Activated naive CD4-positive, alpha-beta T cell treated with anti-CD3 and anti-CD28 coated beads, Interleukin-2, amount 50 U/mL, for 24 hours (primary cell): ENCODE measurements at regions not wholly inside any gene's neighbourhood (a gene's known extent, or its start where the extent isn't known, plus 50 kb on each side); places are given as distances from the start of the nearest gene placed in this dataset.
"Not testable (repeated sequence)": the region's sequence is repeated elsewhere in the genome, so short reads cannot be mapped to it uniquely, and the experiment has no call there.

Experiments
- H3K27ac Mint-ChIP-seq: one replicate; pipeline ENCODE4 v1.8.0; 2021; ENCODE audit warnings: mild to moderate bottlenecking, mixed read lengths
- H3K27me3 Mint-ChIP-seq: one replicate; pipeline ENCODE4 v1.8.0; 2021; ENCODE audit warnings: mixed read lengths
- H3K36me3 Mint-ChIP-seq: one replicate; pipeline ENCODE4 v1.8.0; 2021; ENCODE audit warnings: mixed read lengths
- H3K4me1 Mint-ChIP-seq: one replicate; pipeline ENCODE4 v1.8.0; 2021; ENCODE audit warnings: mixed read lengths
- H3K4me3 Mint-ChIP-seq: one replicate; pipeline ENCODE4 v1.8.0; 2021; ENCODE audit warnings: mild to moderate bottlenecking, mixed read lengths
- H3K9me3 Mint-ChIP-seq: one replicate; pipeline ENCODE4 v1.8.0; 2021; ENCODE audit warnings: mixed read lengths

DNA sequence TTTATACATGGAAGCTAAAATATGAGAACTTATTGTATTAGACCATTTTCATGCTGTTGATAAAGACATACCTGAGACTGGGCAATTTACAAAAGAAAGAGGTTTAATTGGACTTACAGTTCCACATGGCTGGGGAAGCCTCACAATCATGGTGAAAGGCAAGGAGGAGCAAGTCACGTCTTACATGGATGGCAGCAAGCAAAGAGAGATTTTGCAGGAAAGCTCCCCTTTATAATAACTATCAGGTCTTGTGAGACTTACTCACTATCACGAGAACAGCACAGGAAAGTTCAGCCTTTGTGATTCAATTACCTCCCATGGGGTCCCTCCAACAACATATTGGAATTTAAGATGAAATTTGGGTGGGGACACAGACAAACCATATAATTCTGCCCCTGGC is 740.1 kb upstream of the NECTIN3 start:
- H3K27ac Mint-ChIP-seq, H3K27me3 Mint-ChIP-seq, H3K4me3 Mint-ChIP-seq, H3K9me3 Mint-ChIP-seq, H3K36me3 Mint-ChIP-seq, H3K4me1 Mint-ChIP-seq: not testable (repeated sequence)

- peaks cover 7% of the 10 kb centered on the region for H3K27me3 Mint-ChIP-seq
- H3K9me3 Mint-ChIP-seq = peaks cover 5% of the 10 kb centered on the region
- no peak overlapping the region for H3K27ac Mint-ChIP-seq
- no peaks in the 10 kb centered on the region for H3K36me3 Mint-ChIP-seq
- H3K4me3 Mint-ChIP-seq = no peak overlapping the region
- H3K4me1 Mint-ChIP-seq = no peaks in the 10 kb centered on the region
These were observed 739.0 kb upstream of the NECTIN3 start for GRCh38 chr3:110332629-110333028.

- H3K9me3 Mint-ChIP-seq = peaks cover 5% of the 10 kb centered on the region
- H3K4me3 Mint-ChIP-seq = no peak overlapping the region
- H3K36me3 Mint-ChIP-seq = no peaks in the 10 kb centered on the region
- no peaks in the 10 kb centered on the region for H3K4me1 Mint-ChIP-seq
- H3K27ac Mint-ChIP-seq = no peak overlapping the region
- peaks cover 7% of the 10 kb centered on the region for H3K27me3 Mint-ChIP-seq
These were observed 730.6 kb upstream of the NECTIN3 start for GRCh38 chr3:110341047-110341446.

DNA sequence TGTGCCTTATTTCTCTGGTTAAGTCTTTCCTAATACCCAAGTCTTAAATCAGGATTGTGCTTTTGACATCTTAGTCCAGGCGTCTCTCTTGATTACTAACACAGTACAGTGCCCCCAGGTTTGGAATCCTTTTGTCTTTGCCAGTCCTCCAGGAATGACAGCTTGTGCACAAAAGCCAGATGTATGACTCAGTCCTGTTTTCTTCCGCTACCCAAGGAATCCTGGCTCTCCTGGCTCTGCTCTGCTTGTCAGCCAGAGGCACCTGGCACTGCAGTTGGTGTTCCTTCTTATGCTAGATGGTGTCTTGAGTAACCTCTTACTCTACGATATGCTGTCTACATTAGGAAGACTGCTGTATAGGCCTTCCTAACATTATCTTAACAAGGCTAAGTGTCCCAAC is 728.2 kb upstream of the NECTIN3 start:
- Mint-ChIP-seq H3K4me3 (no peak overlapping the region), H3K4me1 (no peaks in the 10 kb centered on the region), H3K36me3 (no peaks in the 10 kb centered on the region), H3K27ac (no peak overlapping the region), H3K9me3 (no peaks in the 10 kb centered on the region), H3K27me3 (peaks cover under 1% of the 10 kb centered on the region)

GRCh38 chr3:110343945-110344344 is 727.7 kb upstream of the NECTIN3 start:
- H3K36me3 Mint-ChIP-seq = no peaks in the 10 kb centered on the region
- no peak overlapping the region for H3K27ac Mint-ChIP-seq
- no peaks in the 10 kb centered on the region for H3K9me3 Mint-ChIP-seq
- no peaks in the 10 kb centered on the region for H3K27me3 Mint-ChIP-seq
- H3K4me3 Mint-ChIP-seq = no peak overlapping the region
- no peaks in the 10 kb centered on the region for H3K4me1 Mint-ChIP-seq

DNA sequence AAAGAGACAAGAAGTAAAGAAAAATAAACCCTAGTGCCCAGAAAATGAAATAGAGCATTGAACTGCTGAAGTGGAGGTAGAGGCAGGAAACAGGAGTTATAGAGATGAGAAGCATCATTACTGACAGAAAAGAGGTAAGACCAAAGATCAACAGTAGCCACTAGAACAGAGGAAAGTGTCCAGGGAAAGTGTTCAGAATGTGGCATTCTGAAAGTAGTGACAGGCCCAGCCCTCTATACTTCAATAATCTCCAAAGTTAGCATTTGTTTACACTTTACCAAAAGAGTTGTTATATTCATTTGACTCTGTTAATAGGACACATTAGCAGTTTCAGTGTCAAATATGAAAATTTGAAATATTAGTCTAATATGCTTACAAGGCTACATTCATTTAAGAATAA is 727.1 kb upstream of the NECTIN3 start:
- Mint-ChIP-seq H3K36me3 (no peaks in the 10 kb centered on the region), H3K4me1 (no peaks in the 10 kb centered on the region), H3K27ac (no peak overlapping the region), H3K4me3 (no peak overlapping the region), H3K27me3 (no peaks in the 10 kb centered on the region), H3K9me3 (no peaks in the 10 kb centered on the region)

DNA sequence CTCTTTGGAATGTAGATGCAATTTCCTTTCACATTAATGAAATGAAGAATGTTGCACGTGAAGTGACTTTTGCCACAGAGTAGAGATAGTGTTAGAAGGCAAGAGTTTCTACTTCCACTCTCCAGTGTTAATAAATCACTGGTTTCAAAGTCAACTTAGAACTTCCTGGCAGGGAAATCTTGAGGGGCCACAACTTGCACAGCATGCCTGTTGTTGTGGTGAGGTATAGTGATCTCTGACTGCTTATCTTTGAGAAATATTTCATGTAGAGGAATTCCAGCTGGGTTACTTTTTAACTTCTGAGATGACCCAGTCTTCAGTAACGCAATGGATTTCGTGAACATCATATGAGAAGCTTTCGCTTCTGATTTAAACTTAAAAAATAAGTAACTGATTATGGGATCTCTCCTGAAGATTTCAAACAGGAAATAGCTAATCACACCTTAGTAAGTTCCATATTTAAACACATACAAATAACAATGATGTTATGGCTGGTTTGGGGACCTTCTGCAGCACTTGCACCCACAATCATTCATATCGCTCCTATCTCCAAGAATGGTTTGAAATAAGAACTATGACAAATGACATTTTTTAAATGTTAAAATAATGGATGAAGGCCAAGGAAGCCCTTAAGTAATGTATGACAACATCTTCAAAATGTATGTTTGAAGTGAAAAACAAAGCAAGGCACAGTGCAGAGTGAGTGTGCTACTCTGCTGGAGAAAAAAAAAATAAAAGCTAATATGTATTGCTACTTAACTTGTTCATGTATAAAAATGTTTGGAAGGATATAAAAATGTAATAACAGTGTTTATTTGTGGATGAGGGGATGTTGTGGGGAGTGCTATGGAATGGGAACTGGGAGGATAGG is 726.5 kb upstream of the NECTIN3 start:
- H3K27ac Mint-ChIP-seq = no peak overlapping the region
- no peaks in the 10 kb centered on the region for H3K9me3 Mint-ChIP-seq
- H3K4me1 Mint-ChIP-seq = no peaks in the 10 kb centered on the region
- no peaks in the 10 kb centered on the region for H3K27me3 Mint-ChIP-seq
- H3K36me3 Mint-ChIP-seq = no peaks in the 10 kb centered on the region
- H3K4me3 Mint-ChIP-seq = no peak overlapping the region

DNA sequence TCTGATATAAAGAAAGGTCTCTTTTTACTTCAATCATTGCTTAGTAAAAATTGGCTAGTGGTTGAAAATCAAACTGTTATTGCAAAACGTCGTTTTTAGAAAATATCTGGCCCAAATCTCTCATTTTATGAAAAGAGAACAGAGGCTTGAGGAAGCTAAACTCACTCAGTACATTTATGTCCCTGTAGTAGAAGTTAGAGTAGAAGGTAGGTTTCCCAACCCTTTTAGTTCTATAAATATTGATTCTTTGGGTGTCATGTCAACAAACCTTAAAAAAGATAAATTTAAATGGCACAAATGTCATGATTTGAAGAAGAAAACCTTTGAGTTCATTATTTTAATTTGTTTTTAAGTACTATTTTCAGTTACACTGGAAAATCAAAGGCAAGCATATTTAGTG is 722.3 kb upstream of the NECTIN3 start:
- Mint-ChIP-seq H3K36me3 (no peaks in the 10 kb centered on the region), H3K4me1 (no peaks in the 10 kb centered on the region), H3K27me3 (peaks cover 2% of the 10 kb centered on the region), H3K9me3 (no peaks in the 10 kb centered on the region), H3K4me3 (no peak overlapping the region), H3K27ac (no peak overlapping the region)

DNA sequence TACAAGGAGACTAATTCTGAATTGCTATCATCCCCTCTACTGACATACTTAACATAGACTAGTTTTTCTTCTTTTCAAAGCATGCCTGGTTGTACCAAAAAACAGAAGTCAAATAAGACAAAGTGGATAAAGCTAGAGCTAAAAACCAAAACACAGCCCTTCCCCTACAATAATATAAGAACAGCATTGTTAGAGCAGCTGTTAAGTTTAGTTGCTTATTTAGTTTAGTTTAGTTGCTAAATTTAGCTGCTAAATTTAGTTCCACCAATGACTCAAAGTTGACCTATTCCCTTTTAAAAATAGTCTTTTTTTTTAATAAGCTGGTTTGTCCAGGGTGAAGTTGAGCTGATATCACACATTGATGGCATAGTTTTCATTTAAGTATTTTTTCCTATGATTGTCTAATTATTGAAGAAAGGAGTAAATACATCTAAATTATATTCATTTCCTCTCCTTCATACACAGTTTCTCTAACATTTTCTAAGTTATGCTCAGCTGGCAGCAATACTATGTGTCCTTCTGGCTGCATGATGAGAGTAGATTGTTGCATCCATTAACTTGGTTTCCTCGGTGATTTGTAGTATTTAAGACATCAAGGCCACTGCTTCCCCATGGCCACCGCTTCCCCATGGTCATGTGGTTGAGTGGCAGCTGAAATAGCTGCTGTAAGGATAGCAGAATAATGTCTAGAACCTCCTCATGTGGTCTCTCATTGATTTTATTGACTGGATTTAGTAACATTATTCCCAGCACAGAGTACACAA is 718.6 kb upstream of the NECTIN3 start:
- H3K27ac Mint-ChIP-seq = no peak overlapping the region
- peaks cover 5% of the 10 kb centered on the region for H3K27me3 Mint-ChIP-seq
- H3K36me3 Mint-ChIP-seq = no peaks in the 10 kb centered on the region
- H3K9me3 Mint-ChIP-seq = no peaks in the 10 kb centered on the region
- H3K4me3 Mint-ChIP-seq = no peak overlapping the region
- H3K4me1 Mint-ChIP-seq = no peaks in the 10 kb centered on the region

GRCh38 chr3:110362751-110363150 is 708.9 kb upstream of the NECTIN3 start:
- no peaks in the 10 kb centered on the region for H3K9me3 Mint-ChIP-seq
- H3K36me3 Mint-ChIP-seq = no peaks in the 10 kb centered on the region
- H3K4me3 Mint-ChIP-seq = no peak overlapping the region
- H3K4me1 Mint-ChIP-seq = no peaks in the 10 kb centered on the region
- no peak overlapping the region for H3K27ac Mint-ChIP-seq
- H3K27me3 Mint-ChIP-seq = no peaks in the 10 kb centered on the region

DNA sequence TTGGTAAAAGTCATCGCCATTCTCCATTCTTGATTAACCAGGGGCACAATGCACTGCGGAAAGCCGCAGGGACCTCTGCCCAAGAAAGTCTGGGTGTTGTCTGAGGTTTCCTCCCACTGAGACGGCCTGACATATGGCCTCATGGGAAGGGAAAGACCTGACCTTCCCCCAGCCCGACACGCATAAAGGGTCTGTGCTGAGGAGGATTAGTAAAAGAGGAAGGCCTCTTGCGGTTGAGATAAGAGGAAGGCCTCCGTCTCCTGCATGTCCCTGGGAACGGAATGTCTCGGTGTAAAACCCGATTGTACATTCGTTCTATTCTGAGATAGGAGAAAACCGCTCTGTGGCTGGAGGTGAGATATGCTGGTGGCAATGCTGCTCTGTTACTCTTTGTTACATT is 704.3 kb upstream of the NECTIN3 start:
- not testable (repeated sequence) for H3K27me3 Mint-ChIP-seq, H3K27ac Mint-ChIP-seq, H3K4me1 Mint-ChIP-seq, H3K9me3 Mint-ChIP-seq, H3K4me3 Mint-ChIP-seq, H3K36me3 Mint-ChIP-seq

DNA sequence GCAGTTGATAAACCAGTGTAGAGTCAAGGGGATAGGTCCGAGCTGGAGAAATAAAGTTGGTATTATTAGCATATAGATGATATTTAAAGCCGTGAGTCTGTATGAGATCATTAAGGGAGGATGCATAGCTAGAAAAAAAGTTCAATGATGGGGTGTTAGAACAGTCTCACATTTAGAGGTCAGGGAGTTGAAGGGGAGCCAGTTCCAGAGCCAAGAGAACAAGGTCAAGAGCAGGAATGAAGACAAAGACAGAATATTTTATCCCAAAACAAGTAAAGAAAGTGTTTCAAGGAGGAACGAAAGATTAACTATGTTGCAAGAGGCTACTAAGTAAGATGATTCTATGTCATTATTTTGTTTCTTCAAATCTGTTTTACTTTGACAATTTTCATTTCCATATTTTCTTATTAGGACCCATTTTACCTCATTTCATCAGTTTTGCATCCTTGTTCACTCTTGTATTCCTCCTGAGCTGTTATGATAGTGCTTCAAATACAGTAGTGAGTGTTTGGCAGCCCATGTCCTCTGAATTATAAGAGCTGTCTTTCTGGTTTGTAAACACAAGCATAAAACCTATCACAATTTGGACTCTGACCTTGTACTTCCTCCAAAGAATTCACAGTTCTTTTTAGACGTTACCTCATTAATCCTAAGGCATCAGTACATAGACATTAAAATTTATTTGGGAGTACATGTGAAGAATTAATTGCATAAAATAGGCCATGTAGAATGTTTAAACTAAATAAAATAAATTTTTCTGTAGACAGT is 695.7 kb upstream of the NECTIN3 start:
- Mint-ChIP-seq H3K36me3 (no peaks in the 10 kb centered on the region), H3K4me1 (no peaks in the 10 kb centered on the region), H3K27ac (no peak overlapping the region)

DNA sequence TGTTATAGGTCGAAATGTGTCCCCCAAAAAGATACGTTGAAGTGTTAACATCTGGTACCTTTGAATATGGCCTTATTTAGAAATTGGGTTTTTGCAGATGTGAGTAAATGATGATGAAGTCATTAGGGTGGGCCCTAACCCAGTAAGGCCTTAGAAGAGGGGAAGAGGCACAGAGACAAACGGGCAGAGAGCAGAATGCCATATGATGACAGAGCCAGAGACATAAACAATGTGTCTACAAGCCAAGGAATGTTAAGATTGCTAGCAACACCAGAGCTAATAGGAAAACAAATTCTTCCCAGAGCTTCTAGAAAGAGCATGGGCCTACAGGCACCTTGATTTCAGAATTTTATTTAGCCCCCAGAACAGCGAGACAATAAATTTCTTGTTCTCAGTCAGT is 693.1 kb upstream of the NECTIN3 start:
- Mint-ChIP-seq H3K4me3 (no peak overlapping the region), H3K27me3 (no peaks in the 10 kb centered on the region), H3K27ac (no peak overlapping the region), H3K9me3 (no peaks in the 10 kb centered on the region), H3K4me1 (no peaks in the 10 kb centered on the region), H3K36me3 (no peaks in the 10 kb centered on the region)

More for the DNA sequence above, 695.7 kb upstream of the NECTIN3 start:
- no peaks in the 10 kb centered on the region for H3K27me3 Mint-ChIP-seq
- H3K4me3 Mint-ChIP-seq = no peak overlapping the region
- no peaks in the 10 kb centered on the region for H3K9me3 Mint-ChIP-seq

DNA sequence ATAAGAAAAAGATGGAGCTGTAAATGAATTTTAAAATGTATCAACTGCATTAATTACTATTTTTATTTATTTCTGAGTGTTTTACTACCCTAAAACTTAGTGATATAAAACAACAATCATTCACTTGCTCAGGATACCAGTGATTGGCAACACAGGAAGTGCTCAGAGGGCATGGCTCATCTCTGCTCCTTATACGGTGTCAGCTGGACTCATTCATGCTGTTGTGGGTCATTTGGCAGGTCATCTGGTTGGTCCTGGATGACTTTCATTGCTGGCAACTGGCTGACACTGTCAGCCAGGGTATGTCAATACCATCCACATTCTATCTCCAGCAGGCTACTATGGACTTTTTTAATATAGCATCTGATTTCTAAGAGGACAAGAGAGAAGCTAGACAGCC is 689.6 kb upstream of the NECTIN3 start:
- Mint-ChIP-seq H3K27me3 (no peaks in the 10 kb centered on the region), H3K9me3 (no peaks in the 10 kb centered on the region), H3K27ac (no peak overlapping the region), H3K4me1 (no peaks in the 10 kb centered on the region), H3K36me3 (no peaks in the 10 kb centered on the region), H3K4me3 (no peak overlapping the region)

- Mint-ChIP-seq H3K36me3 (no peaks in the 10 kb centered on the region), H3K9me3 (no peaks in the 10 kb centered on the region), H3K27ac (no peak overlapping the region), H3K4me3 (no peak overlapping the region), H3K4me1 (no peaks in the 10 kb centered on the region), H3K27me3 (no peaks in the 10 kb centered on the region)
These were observed 688.3 kb upstream of the NECTIN3 start for GRCh38 chr3:110383356-110383755.

DNA sequence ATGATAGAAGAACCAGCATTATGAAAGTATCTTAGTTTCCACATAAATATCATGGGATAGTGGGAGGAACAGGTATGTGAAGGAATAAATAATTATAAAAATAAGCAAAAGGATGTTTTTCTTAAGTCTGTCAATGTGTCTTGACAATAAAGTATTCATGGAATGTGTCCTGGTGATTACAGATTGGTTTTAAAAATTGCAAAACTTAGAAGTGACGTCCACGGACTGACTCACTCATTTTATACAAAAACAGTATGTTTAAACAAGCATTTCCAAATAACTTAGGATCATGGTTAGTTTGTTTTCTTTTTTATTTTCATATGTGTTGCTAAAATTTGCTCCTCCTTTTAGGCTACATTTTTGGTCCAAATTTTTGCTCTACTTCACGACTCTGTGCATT is 687.0 kb upstream of the NECTIN3 start:
- H3K27me3 Mint-ChIP-seq = no peaks in the 10 kb centered on the region
- H3K36me3 Mint-ChIP-seq = no peaks in the 10 kb centered on the region
- no peaks in the 10 kb centered on the region for H3K9me3 Mint-ChIP-seq
- no peak overlapping the region for H3K27ac Mint-ChIP-seq
- no peak overlapping the region for H3K4me3 Mint-ChIP-seq
- no peaks in the 10 kb centered on the region for H3K4me1 Mint-ChIP-seq
